HG03575 (cell line): ENCODE measurements at regions not wholly inside any gene's neighbourhood (a gene's known extent, or its start where the extent isn't known, plus 50 kb on each side); places are given as distances from the start of the nearest gene placed in this dataset.
"Not testable (repeated sequence)": the region's sequence is repeated elsewhere in the genome, so short reads cannot be mapped to it uniquely, and the experiment has no call there.

Experiments
- ATAC-seq: cut with Tn5 transposase; IDR thresholded peaks from one replicate; pipeline ENCODE4 v1.9.1; 2021; ENCODE audit not compliant: unreplicated experiment, insufficient number of reproducible peaks, low FRiP score; ENCODE audit errors: extremely low read depth

GRCh38 chr10:33080467-33080866 lies 122.4 kb upstream of the ITGB1 start:
- not testable (repeated sequence) for ATAC-seq

- ATAC-seq: no peak
These were observed 116.4 kb upstream of the ITGB1 start for GRCh38 chr10:33074443-33074842.

- ATAC-seq: no peak
These were observed 115.8 kb upstream of the ITGB1 start for GRCh38 chr10:33073641-33074415.

GRCh38 chr10:33071857-33072256 lies 113.8 kb upstream of the ITGB1 start:
- ATAC-seq: no peak

- ATAC-seq: no peak
These were observed 112.1 kb upstream of the ITGB1 start for GRCh38 chr10:33070101-33070500.

- no peak for ATAC-seq
These were observed 109.9 kb upstream of the ITGB1 start for GRCh38 chr10:33067917-33068316.

GRCh38 chr10:33067481-33067880 lies 109.5 kb upstream of the ITGB1 start:
- no peak for ATAC-seq

GRCh38 chr10:33066558-33067236 lies 108.7 kb upstream of the ITGB1 start:
- no peak for ATAC-seq

- no peak for ATAC-seq
These were observed 107.1 kb upstream of the ITGB1 start for GRCh38 chr10:33065111-33065510.

- ATAC-seq: no peak
These were observed 106.7 kb upstream of the ITGB1 start for GRCh38 chr10:33064706-33065105.

GRCh38 chr10:33057620-33058019 lies 99.6 kb upstream of the ITGB1 start:
- no peak for ATAC-seq

- no peak for ATAC-seq
These were observed 99.0 kb upstream of the ITGB1 start for GRCh38 chr10:33056828-33057596.

GRCh38 chr10:33055625-33056024 lies 97.6 kb upstream of the ITGB1 start:
- ATAC-seq: no peak

- ATAC-seq: no peak
These were observed 95.1 kb upstream of the ITGB1 start for GRCh38 chr10:33052915-33053810.

GRCh38 chr10:33052263-33052875 lies 94.3 kb upstream of the ITGB1 start:
- ATAC-seq: no peak

GRCh38 chr10:33049963-33050920 lies 92.2 kb upstream of the ITGB1 start:
- not testable (repeated sequence) for ATAC-seq

- ATAC-seq: no peak
These were observed 90.2 kb upstream of the ITGB1 start for GRCh38 chr10:33048223-33048622.
